Smooth muscle cell (in vitro differentiated cells): ENCODE measurements at regions not wholly inside any gene's neighbourhood (a gene's known extent, or its start where the extent isn't known, plus 50 kb on each side); places are given as distances from the start of the nearest gene placed in this dataset.

Source experiments
- DNase-seq: peaks from one replicate; lab custom pipeline; 2025; ENCODE audit not compliant: unreplicated experiment; lab: John Stamatoyannopoulos, UW
- H2AFZ ChIP-seq: fragments of 200-600 bp; sonication (generic); 2 replicates; pipeline ENCODE4 v1.6.0; 2016; ENCODE audit warnings: antibody characterized with exemption, low read depth, mild to moderate bottlenecking
- H3F3A ChIP-seq: fragments of 200-600 bp; sonication (generic); 2 replicates; pipeline ENCODE4 v1.6.0; 2017; ENCODE audit warnings: antibody characterized with exemption, low read depth
- H3K27ac ChIP-seq: fragments of 200-600 bp; sonication (generic); 2 replicates; pipeline ENCODE4 v1.5.1; 2016; ENCODE audit warnings: low read depth, mild to moderate bottlenecking
- H3K27me3 ChIP-seq: fragments of 200-600 bp; sonication (generic); 2 replicates; pipeline ENCODE4 v1.6.1; 2016; ENCODE audit warnings: low read depth, mild to moderate bottlenecking
- H3K36me3 ChIP-seq: fragments of 200-600 bp; sonication (generic); 2 replicates; pipeline ENCODE4 v1.5.1; 2016; ENCODE audit warnings: low read depth
- H3K4me1 ChIP-seq: fragments of 200-600 bp; sonication (generic); 2 replicates; pipeline ENCODE4 v1.5.1; 2016; ENCODE audit warnings: low read depth
- H3K4me2 ChIP-seq: fragments of 200-600 bp; sonication (generic); 2 replicates; pipeline ENCODE4 v1.6.0; 2016; ENCODE audit warnings: mild to moderate bottlenecking
- H3K4me3 ChIP-seq: fragments of 200-600 bp; sonication (generic); 2 replicates; pipeline ENCODE4 v1.5.1; 2016; ENCODE audit warnings: mild to moderate bottlenecking
- H3K79me2 ChIP-seq: fragments of 200-600 bp; sonication (generic); 2 replicates; pipeline ENCODE4 v1.6.0; 2016; ENCODE audit warnings: low read depth, mild to moderate bottlenecking
- H3K9ac ChIP-seq: fragments of 200-600 bp; sonication (generic); 2 replicates; pipeline ENCODE4 v1.6.0; 2016; ENCODE audit warnings: low read depth
- H3K9me3 ChIP-seq: fragments of 200-600 bp; sonication (generic); replicated peaks from 2 replicates; pipeline ENCODE4 v1.5.1; 2016; ENCODE audit warnings: low read depth
- H4K20me1 ChIP-seq: fragments of 200-600 bp; sonication (generic); 2 replicates; pipeline ENCODE4 v1.6.0; 2016; ENCODE audit warnings: low read depth
- CTCF ChIP-seq: fragments of 200-600 bp; sonication (generic); IDR thresholded peaks from 2 replicates; pipeline ENCODE4 v1.5.1; 2017; ENCODE audit warnings: borderline replicate concordance, mild to moderate bottlenecking, antibody characterized with exemption; ENCODE audit not compliant: insufficient read depth, poor library complexity, severe bottlenecking
- WGBS: methylation state at CpG from one replicate; pipeline ENCODE4 v1.1.7; 2016; ENCODE audit warnings: low lambda C conversion rate; 5-methylcytosine and 5-hydroxymethylcytosine counted together

GRCh38 chr1:119279456-119280381 is 88.9 kb upstream of the HAO2 start:
- Histone ChIP-seq H3F3A (peaks cover 6% of the 10 kb centered on the region), H3K36me3 (no peaks in the 10 kb centered on the region), H3K27ac (peak overlapping the region; percentile 97), H3K4me1 (no peaks in the 10 kb centered on the region), H3K4me3 (no peak overlapping the region), H3K79me2 (no peaks in the 10 kb centered on the region), H3K4me2 (peak overlapping the region; percentile 30), H3K9me3 (no peaks in the 10 kb centered on the region), H3K9ac (peak overlapping the region; percentile 2), H4K20me1 (no peaks in the 10 kb centered on the region), H3K27me3 (peaks cover 5% of the 10 kb centered on the region), H2AFZ (no peak overlapping the region)
- 32% methylated on average over 7 of the region's 8 CpGs for WGBS
- TF ChIP-seq CTCF, result no peak
- DNase-seq, result no peak

GRCh38 chr1:119285482-119285881 is 83.1 kb upstream of the HAO2 start:
- peak; percentile 18 for DNase-seq
- H2AFZ ChIP-seq, result peak overlapping the region; percentile 2
- H3K79me2 ChIP-seq, result no peaks in the 10 kb centered on the region
- H3K4me3 ChIP-seq, result no peak overlapping the region
- no peaks in the 10 kb centered on the region for H4K20me1 ChIP-seq
- TF ChIP-seq CTCF, result no peak
- H3K9ac ChIP-seq, result peak overlapping the region; percentile 23
- H3F3A ChIP-seq, result peaks cover 1% of the 10 kb centered on the region
- peak overlapping the region; percentile 65 for H3K27ac ChIP-seq
- no peaks in the 10 kb centered on the region for H3K27me3 ChIP-seq
- peak overlapping the region; percentile 56 for H3K4me2 ChIP-seq
- no peaks in the 10 kb centered on the region for H3K9me3 ChIP-seq
- H3K4me1 ChIP-seq, result peaks cover 12% of the 10 kb centered on the region
- 22% methylated on average over 2 of the region's 2 CpGs for WGBS
- no peaks in the 10 kb centered on the region for H3K36me3 ChIP-seq

- peak; percentile 58 for TF ChIP-seq CTCF
- 51% methylated on average over 8 of the region's 8 CpGs for WGBS
- DNase-seq, result no peak
- Histone ChIP-seq H3K27ac (no peak overlapping the region), H2AFZ (no peak overlapping the region), H3K4me2 (no peak overlapping the region), H3K9me3 (no peaks in the 10 kb centered on the region), H3K4me3 (no peak overlapping the region), H3K36me3 (no peaks in the 10 kb centered on the region), H3K79me2 (no peaks in the 10 kb centered on the region), H3K27me3 (no peaks in the 10 kb centered on the region), H4K20me1 (no peaks in the 10 kb centered on the region), H3K4me1 (peaks cover 12% of the 10 kb centered on the region), H3K9ac (no peak overlapping the region), H3F3A (no peaks in the 10 kb centered on the region)
Observed at GRCh38 chr1:119286587-119287181, 81.9 kb upstream of the HAO2 start.
